ENCODE measurements at regions not wholly inside any gene's neighbourhood (a gene's known extent, or its start where the extent isn't known, plus 50 kb on each side); places are given as distances from the start of the nearest gene placed in this dataset.
"Not testable (repeated sequence)": the region's sequence is repeated elsewhere in the genome, so short reads cannot be mapped to it uniquely, and the experiment has no call there.

- no peak overlapping the region for H3K4me3 ChIP-seq (replicated peaks in 1 of 3)
- H3K4me1 ChIP-seq: no peaks in the 10 kb centered on the region
- H3K27ac ChIP-seq: no peak overlapping the region
- 67 to 70% methylated on average over 7 of the region's 7 CpGs for WGBS, 2 donors
- intact Hi-C loops (cut with DNase I): no loop called here
- H3K9me3 ChIP-seq: no peaks in the 10 kb centered on the region
- H3K36me3 ChIP-seq: no peaks in the 10 kb centered on the region
- DNase-seq: no peak
- H3K27me3 ChIP-seq: no peaks in the 10 kb centered on the region
- no peak for TF ChIP-seq POLR2A (IDR thresholded peaks at IDR 0.05)
- TF ChIP-seq CTCF (IDR thresholded peaks at IDR 0.05): no peak
Measured at GRCh38 chr10:71015674-71016073, 127.3 kb upstream of the PCBD1 start.

GRCh38 chr10:71020061-71020460 is 131.7 kb upstream of the PCBD1 start:
- H3K36me3 ChIP-seq; H3K4me3 ChIP-seq (replicated peaks in 1 of 3); intact Hi-C loops (cut with DNase I); DNase-seq; H3K27ac ChIP-seq; H3K9me3 ChIP-seq; H3K4me1 ChIP-seq; H3K27me3 ChIP-seq: not testable (repeated sequence)
- 89 to 100% methylated on average over 1 of the region's 1 CpG for WGBS, 2 donors

- no peaks in the 10 kb centered on the region for H3K36me3 ChIP-seq
Measured at GRCh38 chr10:71021402-71021801, 133.0 kb upstream of the PCBD1 start.

GRCh38 chr10:71023704-71024283 is 135.4 kb upstream of the PCBD1 start:
- DNase-seq: no peak
- Histone ChIP-seq H3K36me3 (no peaks in the 10 kb centered on the region), H3K4me3 (replicated peaks in 1 of 3) (no peak overlapping the region), H3K27ac (no peak overlapping the region), H3K4me1 (no peaks in the 10 kb centered on the region), H3K9me3 (no peaks in the 10 kb centered on the region), H3K27me3 (no peaks in the 10 kb centered on the region)
- WGBS, 2 donors: 88 to 89% methylated on average over 5 of the region's 5 CpGs
- TF ChIP-seq POLR2A (IDR thresholded peaks at IDR 0.05) (no peak), CTCF (IDR thresholded peaks at IDR 0.05) (no peak)
- intact Hi-C loops (cut with DNase I): no loop called here

More at GRCh38 chr10:71021402-71021801, 133.0 kb upstream of the PCBD1 start:
- TF ChIP-seq CTCF (IDR thresholded peaks at IDR 0.05) (no peak), POLR2A (IDR thresholded peaks at IDR 0.05) (no peak)
- Histone ChIP-seq H3K4me3 (replicated peaks in 1 of 3) (no peak overlapping the region), H3K9me3 (no peaks in the 10 kb centered on the region), H3K27ac (no peak overlapping the region), H3K27me3 (no peaks in the 10 kb centered on the region), H3K4me1 (no peaks in the 10 kb centered on the region)
- no peak for DNase-seq
- intact Hi-C loops (cut with DNase I): no loop called here
- WGBS, 2 donors: 93 to 96% methylated on average over 3 of the region's 3 CpGs

GRCh38 chr10:71024490-71024889 is 136.1 kb upstream of the PCBD1 start:
- 68 to 76% methylated on average over 4 of the region's 4 CpGs for WGBS, 2 donors

More at GRCh38 chr10:71024490-71024889, 136.1 kb upstream of the PCBD1 start:
- H3K4me1 ChIP-seq: no peaks in the 10 kb centered on the region
- H3K36me3 ChIP-seq: no peaks in the 10 kb centered on the region
- TF ChIP-seq CTCF (IDR thresholded peaks at IDR 0.05): no peak
- no peak for TF ChIP-seq POLR2A (IDR thresholded peaks at IDR 0.05)
- DNase-seq: no peak
- intact Hi-C loops (cut with DNase I): no loop called here
- H3K9me3 ChIP-seq: no peaks in the 10 kb centered on the region
- no peak overlapping the region for H3K27ac ChIP-seq
- H3K4me3 ChIP-seq (replicated peaks in 1 of 3): no peak overlapping the region
- H3K27me3 ChIP-seq: no peaks in the 10 kb centered on the region

All from thyroid gland (tissue), 4 donors.